ENCODE measurements at regions not wholly inside any gene's neighbourhood (a gene's known extent, or its start where the extent isn't known, plus 50 kb on each side); places are given as distances from the start of the nearest gene placed in this dataset.

GRCh38 chr1:57704811-57705210 lies 281.0 kb upstream of the DAB1 start:
- TF ChIP-seq RAD21 (IDR thresholded peaks at IDR 0.05; ENCODE audit: low read depth) (no peak), MAX (IDR thresholded peaks at IDR 0.05) (no peak), CBX3 (IDR thresholded peaks at IDR 0.05; ENCODE audit: low read depth) (no peak), YY1 (IDR thresholded peaks at IDR 0.05; ENCODE audit: extremely low read depth, insufficient replicate concordance, low read depth, low read length) (no peak), POLR2A (IDR thresholded peaks at IDR 0.05; ENCODE audit: borderline replicate concordance, extremely low read depth, insufficient read depth, insufficient read length) (no peak), CEBPB (IDR thresholded peaks at IDR 0.05; ENCODE audit: low read depth) (no peak), SP1 (IDR thresholded peaks at IDR 0.05; ENCODE audit: low read depth) (no peak), EZH2phosphoT487 (IDR thresholded peaks at IDR 0.05; ENCODE audit: borderline replicate concordance) (no peak), CTCF (IDR thresholded peaks at IDR 0.05 in 2 of 3, conservative IDR thresholded peaks at IDR 0.05 in 1 of 3; ENCODE audit: borderline replicate concordance in 1 of 3, insufficient read depth in 1 of 3, low read depth in 2 of 3, low read length in 2 of 3) (no peak), EZH2 (IDR thresholded peaks at IDR 0.05) (no peak), TCF7L2 (IDR thresholded peaks at IDR 0.05; ENCODE audit: borderline replicate concordance, extremely low read depth, insufficient read depth, insufficient read length) (no peak)
